Naive thymus-derived CD8-positive, alpha-beta T cell (primary cell): ENCODE measurements at regions not wholly inside any gene's neighbourhood (a gene's known extent, or its start where the extent isn't known, plus 50 kb on each side); places are given as distances from the start of the nearest gene placed in this dataset.

Experiments
- ATAC-seq, 2 donors: fragments of 150-1000 bp; cut with Tn5 transposase in 1 of 2; sonication (Bioruptor Pico), chemical (Tn5 transposase) in 1 of 2; 1 replicate in 1 of 2; 2 replicates in 1 of 2; pipeline ENCODE4 v1.10.0; 2021; ENCODE audit warnings: mild to moderate bottlenecking in 2 of 2, moderate library complexity in 2 of 2
- POLR2A ChIA-PET: fragments of 350-600 bp; sonication (Branson Sonifier 250); formaldehyde crosslinking; loops from one replicate; lab custom pipeline; 2021; ENCODE audit warnings: antibody characterized with exemption; lab: Charles Lee
- DNase-seq, 10 donors: peaks; one replicate each; pipeline versions ENCODE4 v3.0.0 to v3.0.0-alpha.2; 2020 to 2022
- H3K27ac Mint-ChIP-seq, 10 donors: one replicate each; pipeline ENCODE4 v1.8.0; 2020 to 2022; ENCODE audit warnings: mild to moderate bottlenecking in 10 of 10, mixed read lengths in 10 of 10, moderate library complexity in 4 of 10, inconsistent platforms in 1 of 10
- H3K27me3 Mint-ChIP-seq, 5 donors: one replicate each; pipeline ENCODE4 v1.8.0; 2021 to 2022; ENCODE audit warnings: mixed read lengths in 5 of 5
- H3K36me3 Mint-ChIP-seq, 3 donors: one replicate each; pipeline ENCODE4 v1.8.0; 2020 to 2022; ENCODE audit warnings: mixed read lengths in 3 of 3, mild to moderate bottlenecking in 2 of 3, inconsistent platforms in 1 of 3
- H3K4me1 Mint-ChIP-seq, 4 donors: one replicate each; pipeline ENCODE4 v1.8.0; 2021 to 2022; ENCODE audit warnings: mixed read lengths in 4 of 4
- H3K4me3 Mint-ChIP-seq, 10 donors: one replicate each; pipeline ENCODE4 v1.8.0; 2020 to 2022; ENCODE audit warnings: mild to moderate bottlenecking in 10 of 10, mixed read lengths in 10 of 10, moderate library complexity in 6 of 10, inconsistent platforms in 1 of 10
- H3K9me3 Mint-ChIP-seq, 9 donors: one replicate each; pipeline ENCODE4 v1.8.0; 2020 to 2022; ENCODE audit warnings: mixed read lengths in 9 of 9, mild to moderate bottlenecking in 3 of 9, inconsistent platforms in 1 of 9, moderate library complexity in 1 of 9

DNA sequence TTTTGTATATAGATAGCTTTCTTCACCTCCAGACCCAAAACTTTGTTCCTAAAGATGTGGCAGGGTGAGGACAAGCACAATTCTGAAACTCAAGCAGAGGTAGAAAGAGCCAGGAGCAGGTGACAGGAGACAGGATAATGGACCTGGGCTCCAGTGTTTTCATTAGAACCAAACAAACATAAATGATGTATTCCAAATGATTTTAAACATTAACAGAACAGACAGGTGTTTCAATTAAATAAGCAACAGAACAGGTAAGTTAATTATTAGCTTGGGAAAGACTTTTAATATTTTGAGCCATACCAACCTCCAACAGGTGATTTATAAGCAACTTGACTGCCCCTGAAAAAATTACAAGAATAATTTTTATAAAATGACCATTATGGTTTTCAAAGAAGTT is 459.4 kb upstream of the LCORL start:
- Mint-ChIP-seq H3K27me3 (peaks cover 0 to 18% (median 4%) of the 10 kb centered on the region in 5 donors), H3K27ac (no peak overlapping the region), H3K4me3 (no peak overlapping the region), H3K9me3 (peaks cover 0 to 36% (median 9%) of the 10 kb centered on the region in 9 donors), H3K4me1 (no peaks in the 10 kb centered on the region), H3K36me3 (peaks cover 0 to 10% (median 0%) of the 10 kb centered on the region in 3 donors)
- ATAC-seq: no peak
- POLR2A ChIA-PET: no interaction called here
- DNase-seq: no peak

GRCh38 chr4:18480342-18480741 is 458.8 kb upstream of the LCORL start:
- ATAC-seq: no peak

DNA sequence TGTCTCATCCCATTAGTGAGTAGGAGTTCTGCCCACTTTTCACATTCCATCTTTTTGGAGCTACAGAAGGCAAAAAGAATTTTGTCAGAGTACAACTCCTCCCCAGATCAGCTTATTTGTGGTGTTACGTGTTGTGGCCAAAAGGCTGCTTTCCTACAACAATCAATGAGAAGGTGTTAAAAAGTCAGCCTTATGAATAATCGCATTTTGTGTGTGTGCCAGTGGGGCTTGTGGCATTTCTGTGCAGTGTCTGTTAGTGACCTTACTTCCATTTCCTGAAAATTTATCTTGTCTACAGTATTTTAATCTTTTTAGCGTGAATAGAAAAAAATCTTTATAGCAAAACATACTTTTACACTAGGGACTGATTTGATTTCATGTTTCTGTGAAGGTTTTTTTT is 458.3 kb upstream of the LCORL start:
- Mint-ChIP-seq H3K36me3 (peaks cover 0 to 5% (median 0%) of the 10 kb centered on the region in 3 donors), H3K27me3 (peaks cover 0 to 16% (median 4%) of the 10 kb centered on the region in 5 donors), H3K4me3 (no peak overlapping the region), H3K27ac (no peak overlapping the region), H3K4me1 (no peaks in the 10 kb centered on the region), H3K9me3 (peaks cover 0 to 29% (median 5%) of the 10 kb centered on the region in 9 donors)
- ATAC-seq: no peak
- POLR2A ChIA-PET: no interaction called here
- no peak for DNase-seq

More at GRCh38 chr4:18480342-18480741, 458.8 kb upstream of the LCORL start:
- Mint-ChIP-seq H3K27ac (no peak overlapping the region), H3K4me1 (no peaks in the 10 kb centered on the region), H3K9me3 (peaks cover 0 to 34% (median 7%) of the 10 kb centered on the region in 9 donors), H3K36me3 (peaks cover 0 to 8% (median 0%) of the 10 kb centered on the region in 3 donors), H3K27me3 (peaks cover 0 to 18% (median 4%) of the 10 kb centered on the region in 5 donors), H3K4me3 (no peak overlapping the region)
- DNase-seq: no peak
- POLR2A ChIA-PET: no interaction called here

- no peaks in the 10 kb centered on the region for H3K36me3 Mint-ChIP-seq
- H3K27ac Mint-ChIP-seq: no peak overlapping the region
- no peaks in the 10 kb centered on the region for H3K4me1 Mint-ChIP-seq
- DNase-seq: no peak
- H3K27me3 Mint-ChIP-seq: peaks cover 0 to 19% (median 2%) of the 10 kb centered on the region in 5 donors
- POLR2A ChIA-PET: no interaction called here
- no peak for ATAC-seq
- H3K4me3 Mint-ChIP-seq: no peak overlapping the region
- H3K9me3 Mint-ChIP-seq: peaks cover 0 to 11% (median 4%) of the 10 kb centered on the region in 9 donors
Observed at GRCh38 chr4:18463987-18464559, 442.5 kb upstream of the LCORL start.

DNA sequence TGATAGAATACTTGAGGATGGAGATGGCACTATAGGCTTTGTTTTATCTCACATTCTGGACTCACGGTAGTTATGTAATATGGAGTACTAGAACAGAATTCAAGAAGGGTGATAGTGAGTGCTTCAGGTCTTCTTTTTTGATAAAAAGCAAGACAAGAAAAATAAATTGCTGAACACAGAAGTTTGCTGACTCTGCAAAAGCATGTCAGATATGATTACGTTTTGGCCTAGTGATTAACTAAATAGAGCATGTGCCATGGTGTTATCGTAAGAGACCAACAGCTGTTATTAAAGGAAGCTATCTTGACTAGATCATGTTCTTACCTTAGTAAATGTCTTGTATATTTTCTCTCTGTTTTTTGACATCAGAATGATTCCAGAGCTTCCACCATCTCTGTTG is 436.9 kb upstream of the LCORL start:
- Mint-ChIP-seq H3K9me3 (peaks cover 0 to 5% (median 0%) of the 10 kb centered on the region in 9 donors), H3K36me3 (no peaks in the 10 kb centered on the region), H3K27ac (no peak overlapping the region), H3K27me3 (peaks cover 0 to 13% (median 3%) of the 10 kb centered on the region in 5 donors), H3K4me1 (no peaks in the 10 kb centered on the region), H3K4me3 (no peak overlapping the region)
- no peak for DNase-seq
- POLR2A ChIA-PET: no interaction called here
- no peak for ATAC-seq

- Mint-ChIP-seq H3K27me3 (peaks cover 0 to 8% (median 3%) of the 10 kb centered on the region in 5 donors), H3K4me1 (no peaks in the 10 kb centered on the region), H3K36me3 (no peaks in the 10 kb centered on the region), H3K4me3 (no peak overlapping the region), H3K27ac (no peak overlapping the region), H3K9me3 (peaks cover 0 to 13% (median 0%) of the 10 kb centered on the region in 9 donors)
- POLR2A ChIA-PET: no interaction called here
- DNase-seq (no peak), ATAC-seq (no peak)
Observed at GRCh38 chr4:18454349-18454748, 432.8 kb upstream of the LCORL start.

- H3K27ac Mint-ChIP-seq: peak overlapping the region in 1 of 10 donors; percentile 78
- POLR2A ChIA-PET: no interaction called here
- H3K36me3 Mint-ChIP-seq: peaks cover 0 to 14% (median 0%) of the 10 kb centered on the region in 3 donors
- H3K27me3 Mint-ChIP-seq: peaks cover 0 to 14% (median 6%) of the 10 kb centered on the region in 5 donors
- DNase-seq: no peak
- H3K4me3 Mint-ChIP-seq: no peak overlapping the region
- H3K9me3 Mint-ChIP-seq: peaks cover 4 to 32% (median 8%) of the 10 kb centered on the region in 9 donors
- no peak for ATAC-seq
- peaks cover 0 to 2% (median 0%) of the 10 kb centered on the region in 4 donors for H3K4me1 Mint-ChIP-seq
Observed at GRCh38 chr4:18445110-18445509, 423.6 kb upstream of the LCORL start.

DNA sequence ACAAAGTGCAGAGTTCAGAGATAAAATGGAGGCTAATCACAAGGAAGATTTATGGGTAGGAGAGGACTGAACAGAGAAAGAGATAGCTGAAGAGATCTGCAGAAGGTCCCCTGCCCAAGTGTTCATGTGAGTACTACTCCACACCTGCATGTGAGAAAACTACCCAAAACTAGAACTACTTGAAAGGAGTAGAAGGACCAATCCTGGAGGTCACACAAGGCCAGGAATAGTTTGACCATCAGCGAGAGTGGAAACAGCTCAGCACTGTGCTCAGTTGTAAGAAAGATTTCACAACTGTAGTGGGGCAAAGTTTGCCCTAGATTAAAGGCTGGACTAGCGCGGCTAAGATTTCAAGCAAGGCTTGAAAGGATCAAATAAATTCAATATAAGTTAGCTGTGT is 422.7 kb upstream of the LCORL start:
- ATAC-seq: no peak
- POLR2A ChIA-PET: no interaction called here

DNA sequence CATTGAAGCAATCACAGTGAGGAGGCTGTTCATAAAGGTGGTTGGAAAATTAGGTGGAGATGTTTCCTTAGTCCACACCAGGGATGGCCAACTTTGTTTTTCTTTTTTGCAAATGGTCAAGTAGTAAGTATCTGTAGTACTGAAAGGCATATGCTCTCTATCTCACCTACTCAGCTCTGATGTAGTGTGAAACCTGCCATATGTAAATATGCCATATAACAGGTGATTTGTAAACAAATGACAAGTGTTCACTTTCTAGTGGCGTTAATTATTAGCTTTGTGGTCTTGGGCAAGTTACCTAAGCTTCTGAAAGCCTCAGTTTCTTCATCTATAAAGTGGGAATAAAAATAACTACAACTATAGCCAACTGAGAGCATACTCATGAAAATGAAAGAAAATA is 421.4 kb upstream of the LCORL start:
- H3K9me3 Mint-ChIP-seq: peaks cover 4 to 32% (median 9%) of the 10 kb centered on the region in 9 donors
- POLR2A ChIA-PET: no interaction called here
- H3K4me1 Mint-ChIP-seq: peaks cover 0 to 2% (median 0%) of the 10 kb centered on the region in 4 donors
- peaks cover 0 to 14% (median 0%) of the 10 kb centered on the region in 3 donors for H3K36me3 Mint-ChIP-seq
- no peak overlapping the region for H3K4me3 Mint-ChIP-seq
- no peak overlapping the region for H3K27ac Mint-ChIP-seq
- H3K27me3 Mint-ChIP-seq: peaks cover 0 to 14% (median 8%) of the 10 kb centered on the region in 5 donors
- no peak for DNase-seq
- ATAC-seq: no peak

More for the DNA sequence above, 422.7 kb upstream of the LCORL start:
- DNase-seq: no peak
- Mint-ChIP-seq H3K27ac (no peak overlapping the region), H3K27me3 (peaks cover 0 to 14% (median 6%) of the 10 kb centered on the region in 5 donors), H3K4me1 (peaks cover 0 to 2% (median 0%) of the 10 kb centered on the region in 4 donors), H3K9me3 (peaks cover 4 to 32% (median 8%) of the 10 kb centered on the region in 9 donors), H3K36me3 (peaks cover 0 to 14% (median 0%) of the 10 kb centered on the region in 3 donors), H3K4me3 (no peak overlapping the region)

- Mint-ChIP-seq H3K27me3 (peaks cover 0 to 14% (median 8%) of the 10 kb centered on the region in 5 donors), H3K27ac (no peak overlapping the region), H3K4me3 (no peak overlapping the region), H3K4me1 (peaks cover 0 to 2% (median 0%) of the 10 kb centered on the region in 4 donors), H3K36me3 (peaks cover 0 to 14% (median 0%) of the 10 kb centered on the region in 3 donors), H3K9me3 (peaks cover 4 to 32% (median 10%) of the 10 kb centered on the region in 9 donors)
- ATAC-seq (no peak), DNase-seq (no peak)
- POLR2A ChIA-PET: no interaction called here
Observed at GRCh38 chr4:18441676-18442075, 420.1 kb upstream of the LCORL start.

DNA sequence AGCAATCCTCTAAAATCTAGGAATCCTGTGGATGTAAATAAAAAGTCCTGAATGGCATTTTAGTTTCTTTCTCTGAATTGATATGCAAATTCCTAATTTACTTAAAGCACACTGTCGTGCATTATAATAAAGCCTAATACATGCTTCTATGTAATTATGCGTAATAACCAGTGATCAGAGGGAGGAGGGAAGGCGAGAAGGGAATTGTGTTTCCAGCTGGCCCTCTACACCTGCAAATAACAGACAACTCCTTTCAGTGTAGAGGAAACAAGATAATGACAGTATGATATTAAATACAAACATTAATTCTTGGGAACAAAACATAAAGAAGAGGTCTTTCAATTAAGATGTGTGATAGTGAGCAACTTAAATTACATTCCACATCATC is 419.6 kb upstream of the LCORL start:
- peaks cover 0 to 14% (median 0%) of the 10 kb centered on the region in 3 donors for H3K36me3 Mint-ChIP-seq
- H3K27ac Mint-ChIP-seq: no peak overlapping the region
- no peak overlapping the region for H3K4me3 Mint-ChIP-seq
- H3K9me3 Mint-ChIP-seq: peaks cover 4 to 32% (median 10%) of the 10 kb centered on the region in 9 donors
- H3K4me1 Mint-ChIP-seq: peaks cover 0 to 2% (median 0%) of the 10 kb centered on the region in 4 donors
- POLR2A ChIA-PET: no interaction called here
- peaks cover 0 to 17% (median 8%) of the 10 kb centered on the region in 5 donors for H3K27me3 Mint-ChIP-seq
- ATAC-seq: no peak
- no peak for DNase-seq

DNA sequence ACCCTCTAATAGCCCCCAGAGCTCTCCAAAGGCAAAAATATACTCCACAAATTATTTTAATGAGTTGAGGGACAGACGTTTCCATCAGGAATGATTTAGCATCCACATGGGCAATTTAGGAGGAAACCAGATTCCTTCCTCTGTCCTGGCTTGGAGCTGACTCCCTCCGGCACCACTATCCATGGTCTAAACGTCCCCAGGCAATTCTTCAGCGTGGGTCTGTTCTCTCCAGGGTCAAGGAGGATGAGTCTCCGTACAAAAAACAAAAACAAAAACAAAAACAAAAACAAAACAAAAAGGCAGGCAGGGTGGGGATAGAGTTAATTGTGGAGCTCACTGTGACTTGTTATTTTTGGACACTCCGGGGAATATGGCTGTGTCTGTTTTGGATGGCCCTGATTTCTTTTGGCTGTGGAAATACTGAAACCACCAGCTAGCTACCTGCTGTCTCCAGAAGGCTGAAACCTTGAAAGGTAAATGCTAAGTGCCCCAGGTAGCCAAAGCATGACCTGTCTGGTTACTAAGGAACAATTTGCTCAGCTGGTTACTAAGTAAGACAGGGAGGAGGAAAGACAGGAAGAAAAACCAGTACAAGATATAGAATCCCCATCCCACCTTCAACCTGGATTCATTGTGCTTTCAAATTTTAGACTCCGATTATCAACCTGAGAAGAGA is 419.1 kb upstream of the LCORL start:
- H3K27me3 Mint-ChIP-seq: peaks cover 0 to 17% (median 9%) of the 10 kb centered on the region in 5 donors
- DNase-seq (no peak), ATAC-seq (no peak)
- POLR2A ChIA-PET: no interaction called here
- H3K36me3 Mint-ChIP-seq: peaks cover 0 to 14% (median 0%) of the 10 kb centered on the region in 3 donors
- no peak overlapping the region for H3K4me3 Mint-ChIP-seq
- H3K27ac Mint-ChIP-seq: no peak overlapping the region
- H3K9me3 Mint-ChIP-seq: peaks cover 4 to 31% (median 10%) of the 10 kb centered on the region in 9 donors
- H3K4me1 Mint-ChIP-seq: peaks cover 0 to 2% (median 0%) of the 10 kb centered on the region in 4 donors

DNA sequence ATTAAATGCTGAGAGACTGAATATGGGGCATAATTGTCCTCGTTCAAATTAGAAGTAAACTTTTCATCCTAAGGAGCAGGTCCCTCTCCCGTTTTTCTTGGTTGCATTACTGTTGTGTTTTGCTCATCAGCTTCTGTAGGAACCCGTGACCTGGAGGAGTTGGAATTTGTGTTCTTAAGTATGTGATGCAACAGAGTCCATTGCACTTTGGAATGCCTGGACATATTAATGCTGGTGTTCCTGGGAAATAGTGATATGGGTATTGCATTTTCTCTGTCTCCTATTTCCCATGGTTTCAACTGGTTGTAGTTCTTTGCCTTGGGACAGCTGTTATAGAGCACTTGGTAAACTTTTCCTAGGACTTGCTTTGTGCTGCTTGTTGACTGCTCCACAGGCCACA is 417.8 kb upstream of the LCORL start:
- DNase-seq (no peak), ATAC-seq (no peak)
- H3K4me3 Mint-ChIP-seq: no peak overlapping the region
- H3K9me3 Mint-ChIP-seq: peaks cover 0 to 18% (median 6%) of the 10 kb centered on the region in 9 donors
- peaks cover 0 to 9% (median 0%) of the 10 kb centered on the region in 3 donors for H3K36me3 Mint-ChIP-seq
- H3K4me1 Mint-ChIP-seq: peaks cover 0 to 2% (median 0%) of the 10 kb centered on the region in 4 donors
- POLR2A ChIA-PET: no interaction called here
- H3K27ac Mint-ChIP-seq: no peak overlapping the region
- peaks cover 0 to 13% (median 10%) of the 10 kb centered on the region in 5 donors for H3K27me3 Mint-ChIP-seq
